GM12864 (cell line): ENCODE measurements at regions not wholly inside any gene's neighbourhood (a gene's known extent, or its start where the extent isn't known, plus 50 kb on each side); places are given as distances from the start of the nearest gene placed in this dataset.

Experiments used
- DNase-seq: peaks from one replicate; pipeline ENCODE4 v3.0.0-alpha.2; 2011; ENCODE audit warnings: low read depth
- H3K4me3 ChIP-seq: 2 replicates; pipeline ENCODE4 v1.5.1; 2011; ENCODE audit warnings: mild to moderate bottlenecking, low read depth, low read length, control low read depth
- TF ChIP-seq, protein P1 (sequence below): IDR thresholded peaks from 2 replicates; pipeline ENCODE4 v1.5.1; 2011; ENCODE audit warnings: low read depth, mild to moderate bottlenecking, moderate library complexity, low read length, control low read depth, inconsistent platforms; ENCODE audit errors: missing control alignments

DNA sequence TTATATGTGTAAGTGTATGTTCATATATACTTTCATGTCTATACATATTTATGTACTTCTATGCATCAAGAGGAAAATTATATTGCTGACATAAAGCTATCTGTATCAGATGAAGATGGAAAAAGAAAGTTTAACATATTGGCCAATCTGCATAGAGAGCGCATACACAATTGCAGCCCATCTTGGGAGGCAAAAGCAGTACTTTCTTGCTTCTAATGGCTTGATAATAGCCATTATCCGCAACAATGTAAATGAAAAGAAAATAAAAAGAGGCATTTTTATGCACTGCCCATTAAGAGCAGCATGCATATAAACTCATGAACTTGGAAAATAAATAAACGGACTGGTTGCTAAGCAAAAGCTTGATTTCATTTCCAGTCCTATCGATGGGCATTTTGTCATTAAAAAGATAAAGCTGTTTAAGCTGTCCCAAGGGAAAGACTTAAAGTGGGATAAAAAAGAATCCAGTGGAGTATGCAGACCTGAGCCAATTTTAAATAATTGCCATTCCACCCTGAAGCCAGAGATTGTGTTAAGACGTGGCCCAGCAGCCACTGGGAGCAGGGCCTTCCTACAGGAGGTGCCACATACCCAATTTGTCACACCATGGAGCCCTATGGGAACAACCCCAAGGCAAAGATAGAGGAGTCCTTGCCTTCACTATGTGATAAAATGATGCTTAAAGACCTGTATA, 183.6 kb upstream of the CDH11 start:
- DNase-seq = no peak
- H3K4me3 ChIP-seq = no peak overlapping the region
- TF ChIP-seq, protein P1, sequence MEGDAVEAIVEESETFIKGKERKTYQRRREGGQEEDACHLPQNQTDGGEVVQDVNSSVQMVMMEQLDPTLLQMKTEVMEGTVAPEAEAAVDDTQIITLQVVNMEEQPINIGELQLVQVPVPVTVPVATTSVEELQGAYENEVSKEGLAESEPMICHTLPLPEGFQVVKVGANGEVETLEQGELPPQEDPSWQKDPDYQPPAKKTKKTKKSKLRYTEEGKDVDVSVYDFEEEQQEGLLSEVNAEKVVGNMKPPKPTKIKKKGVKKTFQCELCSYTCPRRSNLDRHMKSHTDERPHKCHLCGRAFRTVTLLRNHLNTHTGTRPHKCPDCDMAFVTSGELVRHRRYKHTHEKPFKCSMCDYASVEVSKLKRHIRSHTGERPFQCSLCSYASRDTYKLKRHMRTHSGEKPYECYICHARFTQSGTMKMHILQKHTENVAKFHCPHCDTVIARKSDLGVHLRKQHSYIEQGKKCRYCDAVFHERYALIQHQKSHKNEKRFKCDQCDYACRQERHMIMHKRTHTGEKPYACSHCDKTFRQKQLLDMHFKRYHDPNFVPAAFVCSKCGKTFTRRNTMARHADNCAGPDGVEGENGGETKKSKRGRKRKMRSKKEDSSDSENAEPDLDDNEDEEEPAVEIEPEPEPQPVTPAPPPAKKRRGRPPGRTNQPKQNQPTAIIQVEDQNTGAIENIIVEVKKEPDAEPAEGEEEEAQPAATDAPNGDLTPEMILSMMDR = no peak

DNA sequence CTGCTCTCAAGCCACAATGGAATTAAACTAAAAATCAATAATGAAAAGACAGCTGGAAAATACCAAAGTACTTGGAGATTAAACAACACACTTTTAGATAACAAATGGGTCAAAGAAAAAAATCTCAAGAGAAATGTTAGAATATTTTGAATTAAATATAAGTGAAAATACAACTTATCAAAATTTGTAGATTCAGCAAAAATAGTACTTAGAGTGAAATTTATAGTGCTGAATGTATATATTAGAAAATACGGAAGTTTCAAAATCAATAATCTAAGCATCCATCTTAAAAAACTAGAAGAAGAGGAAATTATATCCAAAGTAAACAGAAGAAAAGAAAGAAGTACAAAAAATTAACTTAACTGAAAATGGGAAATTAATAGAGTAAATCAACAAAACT, 179.2 kb upstream of the CDH11 start:
- DNase-seq = no peak
- H3K4me3 ChIP-seq = no peak overlapping the region
- TF ChIP-seq, protein P1 = no peak

DNA sequence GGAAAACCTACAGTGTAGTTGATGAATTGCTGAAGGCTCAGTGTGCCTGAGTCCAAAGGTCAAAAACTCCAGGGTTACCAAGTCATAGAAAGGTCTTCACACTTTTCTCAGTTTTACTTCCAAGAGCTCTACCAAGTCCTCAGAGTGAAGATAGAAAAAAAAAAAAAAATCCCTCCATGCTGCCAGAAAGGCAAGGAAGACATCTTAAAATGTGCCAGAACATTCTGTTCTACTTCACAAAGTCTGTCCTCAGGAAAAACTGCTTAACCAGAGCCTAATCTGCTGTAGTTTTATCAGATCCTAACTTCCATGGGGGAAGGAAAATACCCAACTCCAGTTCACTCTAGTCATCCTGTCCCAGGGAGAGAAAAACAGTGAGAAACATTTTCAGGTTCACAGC, 175.6 kb upstream of the CDH11 start:
- no peak for DNase-seq
- TF ChIP-seq, protein P1 = no peak
- H3K4me3 ChIP-seq = no peak overlapping the region

DNA sequence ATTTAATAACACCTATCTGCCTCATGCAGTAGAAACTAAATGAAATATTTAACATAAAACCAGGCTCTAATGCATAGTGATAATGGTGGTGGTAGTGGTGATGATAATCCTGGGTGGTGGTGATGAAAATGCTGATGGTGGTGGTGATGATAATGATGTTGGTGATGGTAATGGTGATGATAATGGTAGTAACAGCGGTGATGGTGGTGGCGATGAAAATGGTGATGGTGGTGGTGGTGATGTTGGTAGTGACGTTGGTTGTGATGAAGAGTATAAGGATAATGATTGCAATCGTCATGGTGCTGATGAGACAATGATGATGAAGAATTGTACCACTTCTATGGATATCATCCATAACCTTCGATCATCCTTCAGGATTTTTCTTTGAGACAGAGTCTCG, 173.7 kb upstream of the CDH11 start:
- TF ChIP-seq, protein P1 = no peak
- no peak overlapping the region for H3K4me3 ChIP-seq
- no peak for DNase-seq

DNA sequence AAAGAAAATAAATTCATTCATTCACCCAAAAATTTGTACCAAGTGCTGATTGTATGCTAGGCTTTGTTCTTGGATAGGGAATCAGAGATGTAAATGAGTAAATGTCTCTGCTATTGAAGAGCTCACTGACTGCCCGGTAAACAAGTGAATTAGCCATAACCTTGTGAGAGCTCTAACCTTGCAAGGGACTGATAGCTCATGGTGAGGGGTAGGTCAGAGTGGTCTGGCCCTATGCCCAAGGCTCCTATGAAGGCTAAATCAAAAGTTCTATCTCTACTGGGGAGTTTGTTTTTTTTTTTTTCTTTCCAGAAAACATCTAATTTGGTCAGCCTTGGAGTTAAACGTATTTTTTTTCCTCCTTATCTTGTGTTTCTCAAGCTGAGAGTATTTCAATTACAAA, 172.8 kb upstream of the CDH11 start:
- no peak overlapping the region for H3K4me3 ChIP-seq
- TF ChIP-seq, protein P1 = no peak
- no peak for DNase-seq

DNA sequence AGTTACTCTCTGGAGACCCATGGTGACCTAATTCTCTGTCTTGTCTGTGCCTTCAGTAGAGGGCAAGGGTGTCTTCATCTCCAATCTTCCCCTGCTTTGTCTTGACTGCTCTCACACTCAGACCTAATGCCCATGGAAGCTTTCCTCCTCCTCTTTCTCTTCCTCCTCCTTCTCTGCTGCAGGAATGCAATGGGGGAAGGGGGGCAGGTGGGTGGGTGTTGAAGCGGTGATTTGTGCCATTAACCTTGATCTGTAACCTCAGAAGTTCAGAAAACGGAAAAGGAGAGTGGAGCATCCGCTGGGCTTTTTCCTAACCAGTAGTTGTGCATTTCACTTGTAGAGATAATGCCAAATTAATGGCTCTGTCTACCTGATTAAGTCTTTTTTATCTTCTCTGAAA, 172.3 kb upstream of the CDH11 start:
- TF ChIP-seq, protein P1 = no peak
- H3K4me3 ChIP-seq = no peak overlapping the region
- DNase-seq = no peak

DNA sequence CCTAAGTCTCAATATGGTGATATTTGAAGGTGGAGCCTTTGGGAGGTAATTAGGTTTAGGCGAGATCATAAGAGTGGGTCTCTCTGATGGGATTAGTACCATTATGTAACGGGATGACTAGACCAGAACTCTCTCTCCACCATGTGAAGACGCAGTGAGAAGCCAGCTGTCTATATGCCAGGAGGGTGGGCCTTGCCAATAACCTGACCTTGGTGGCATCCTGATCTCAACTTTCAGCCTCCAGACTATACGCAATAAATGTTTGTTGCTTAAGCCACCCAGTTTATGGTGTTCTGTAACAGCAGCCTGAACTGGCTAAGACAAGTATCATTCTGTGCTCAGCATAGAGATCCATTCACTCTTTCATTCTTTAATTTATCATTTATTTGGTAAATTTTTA, 167.2 kb upstream of the CDH11 start:
- TF ChIP-seq, protein P1 = no peak
- no peak overlapping the region for H3K4me3 ChIP-seq
- no peak for DNase-seq
